HUES48 (cell line): ENCODE measurements at regions not wholly inside any gene's neighbourhood (a gene's known extent, or its start where the extent isn't known, plus 50 kb on each side); places are given as distances from the start of the nearest gene placed in this dataset.
A peak's percentile ranks its signal among the peaks of the same experiment; 100 is the strongest.

ENCODE experiments used
- H3K27ac ChIP-seq: one replicate; pipeline ENCODE4 v1.7.0; 2013; ENCODE audit warnings: low read depth, low read length, inconsistent platforms
- H3K27me3 ChIP-seq: 2 replicates; pipeline ENCODE4 v1.6.1; 2013; ENCODE audit warnings: mild to moderate bottlenecking, low read length; ENCODE audit not compliant: control insufficient read depth, insufficient read depth
- H3K36me3 ChIP-seq: 2 replicates; pipeline ENCODE4 v1.6.1; 2013; ENCODE audit warnings: low read length; ENCODE audit not compliant: control insufficient read depth, insufficient read depth
- H3K4me1 ChIP-seq: 2 replicates; pipeline ENCODE4 v1.6.1; 2013; ENCODE audit warnings: mild to moderate bottlenecking, low read length; ENCODE audit not compliant: control insufficient read depth, insufficient read depth
- H3K4me3 ChIP-seq: 2 replicates; pipeline ENCODE4 v1.5.1; 2013; ENCODE audit warnings: mild to moderate bottlenecking, low read depth, low read length
- H3K9ac ChIP-seq: 2 replicates; pipeline ENCODE4 v1.6.1; 2013; ENCODE audit warnings: mild to moderate bottlenecking, low read depth, low read length, moderate library complexity
- H3K9me3 ChIP-seq: 2 replicates; pipeline ENCODE4 v1.6.1; 2013; ENCODE audit warnings: low read length; ENCODE audit not compliant: control insufficient read depth, insufficient read depth

GRCh38 chr4:158313566-158313965, 103.3 kb downstream of the TMEM144 start:
- H3K9ac ChIP-seq: no peak overlapping the region

GRCh38 chr4:158314756-158315487, 104.6 kb downstream of the TMEM144 start:
- no peak overlapping the region for H3K27ac ChIP-seq

More at GRCh38 chr4:158313566-158313965, 103.3 kb downstream of the TMEM144 start:
- Histone ChIP-seq H3K4me1 (no peaks in the 10 kb centered on the region), H3K27me3 (no peaks in the 10 kb centered on the region), H3K9me3 (no peaks in the 10 kb centered on the region), H3K27ac (no peak overlapping the region), H3K4me3 (no peak overlapping the region), H3K36me3 (no peaks in the 10 kb centered on the region)

GRCh38 chr4:158315706-158316105, 105.4 kb downstream of the TMEM144 start:
- Histone ChIP-seq H3K27me3 (no peaks in the 10 kb centered on the region), H3K9ac (no peak overlapping the region), H3K9me3 (no peaks in the 10 kb centered on the region), H3K36me3 (no peaks in the 10 kb centered on the region), H3K27ac (no peak overlapping the region), H3K4me3 (no peak overlapping the region), H3K4me1 (no peaks in the 10 kb centered on the region)

More at GRCh38 chr4:158314756-158315487, 104.6 kb downstream of the TMEM144 start:
- Histone ChIP-seq H3K9ac (no peak overlapping the region), H3K4me1 (no peaks in the 10 kb centered on the region), H3K4me3 (no peak overlapping the region), H3K36me3 (no peaks in the 10 kb centered on the region), H3K9me3 (no peaks in the 10 kb centered on the region), H3K27me3 (no peaks in the 10 kb centered on the region)

GRCh38 chr4:158316264-158316663, 106.0 kb downstream of the TMEM144 start:
- Histone ChIP-seq H3K27ac (no peak overlapping the region), H3K4me1 (no peaks in the 10 kb centered on the region), H3K36me3 (no peaks in the 10 kb centered on the region), H3K27me3 (no peaks in the 10 kb centered on the region), H3K4me3 (no peak overlapping the region), H3K9me3 (no peaks in the 10 kb centered on the region), H3K9ac (no peak overlapping the region)

- no peaks in the 10 kb centered on the region for H3K27me3 ChIP-seq
- no peak overlapping the region for H3K4me3 ChIP-seq
- H3K36me3 ChIP-seq: no peaks in the 10 kb centered on the region
- no peak overlapping the region for H3K27ac ChIP-seq
- H3K9me3 ChIP-seq: no peaks in the 10 kb centered on the region
- H3K9ac ChIP-seq: no peak overlapping the region
- H3K4me1 ChIP-seq: no peaks in the 10 kb centered on the region
Observed at GRCh38 chr4:158319880-158320279, 109.6 kb downstream of the TMEM144 start.

- H3K36me3 ChIP-seq: no peaks in the 10 kb centered on the region
- H3K9me3 ChIP-seq: no peaks in the 10 kb centered on the region
- no peak overlapping the region for H3K27ac ChIP-seq
- no peak overlapping the region for H3K9ac ChIP-seq
- no peaks in the 10 kb centered on the region for H3K27me3 ChIP-seq
- H3K4me1 ChIP-seq: peaks cover 1% of the 10 kb centered on the region; the same call in 1 of the 2 replicates
- no peak overlapping the region for H3K4me3 ChIP-seq
Observed at GRCh38 chr4:158322109-158322508, 111.8 kb downstream of the TMEM144 start.

GRCh38 chr4:158327525-158327924, 117.2 kb downstream of the TMEM144 start:
- Histone ChIP-seq H3K4me3 (no peak overlapping the region), H3K4me1 (peaks cover 6% of the 10 kb centered on the region; the same call in 1 of the 2 replicates), H3K27ac (no peak overlapping the region), H3K27me3 (no peaks in the 10 kb centered on the region), H3K9ac (no peak overlapping the region), H3K36me3 (no peaks in the 10 kb centered on the region), H3K9me3 (no peaks in the 10 kb centered on the region)

GRCh38 chr4:158331863-158332262, 121.6 kb downstream of the TMEM144 start:
- no peaks in the 10 kb centered on the region for H3K36me3 ChIP-seq
- no peak overlapping the region for H3K4me3 ChIP-seq
- no peaks in the 10 kb centered on the region for H3K9me3 ChIP-seq
- no peak overlapping the region for H3K27ac ChIP-seq
- H3K4me1 ChIP-seq: peaks cover 14% of the 10 kb centered on the region
- H3K27me3 ChIP-seq: no peaks in the 10 kb centered on the region
- H3K9ac ChIP-seq: no peak overlapping the region

- H3K4me3 ChIP-seq: no peak overlapping the region
- H3K36me3 ChIP-seq: no peaks in the 10 kb centered on the region
- no peaks in the 10 kb centered on the region for H3K9me3 ChIP-seq
- H3K9ac ChIP-seq: no peak overlapping the region
- no peaks in the 10 kb centered on the region for H3K27me3 ChIP-seq
- H3K4me1 ChIP-seq: peaks cover 9% of the 10 kb centered on the region
- H3K27ac ChIP-seq: peak overlapping the region; percentile 23
Observed at GRCh38 chr4:158333820-158334219, 123.5 kb downstream of the TMEM144 start.

GRCh38 chr4:158341896-158342295, 131.6 kb downstream of the TMEM144 start:
- no peaks in the 10 kb centered on the region for H3K4me1 ChIP-seq
- H3K27ac ChIP-seq: no peak overlapping the region
- no peaks in the 10 kb centered on the region for H3K36me3 ChIP-seq
- H3K4me3 ChIP-seq: no peak overlapping the region
- no peaks in the 10 kb centered on the region for H3K27me3 ChIP-seq
- H3K9me3 ChIP-seq: no peaks in the 10 kb centered on the region
- no peak overlapping the region for H3K9ac ChIP-seq

- no peaks in the 10 kb centered on the region for H3K27me3 ChIP-seq
- no peak overlapping the region for H3K4me3 ChIP-seq
- no peak overlapping the region for H3K9ac ChIP-seq
- H3K27ac ChIP-seq: no peak overlapping the region
- H3K36me3 ChIP-seq: no peaks in the 10 kb centered on the region
- H3K4me1 ChIP-seq: 0 out of 2 replicates have a peak, but pooled peaks cover 7% of the 10 kb centered on the region
- no peaks in the 10 kb centered on the region for H3K9me3 ChIP-seq
Observed at GRCh38 chr4:158346576-158346975, 136.3 kb downstream of the TMEM144 start.
